SU-DHL-6 (cell line): ENCODE measurements at regions not wholly inside any gene's neighbourhood (a gene's known extent, or its start where the extent isn't known, plus 50 kb on each side); places are given as distances from the start of the nearest gene placed in this dataset.

Experiments used
- H2AFZ ChIP-seq: fragments of 200-600 bp; sonication (generic); 2 replicates; pipeline ENCODE4 v1.6.1; 2014; ENCODE audit warnings: low read depth, mild to moderate bottlenecking, moderate library complexity, mixed read lengths, antibody characterized with exemption, low read length; ENCODE audit not compliant: severe bottlenecking
- H3F3A ChIP-seq: fragments of 200-600 bp; shearing (Covaris generic); 2 replicates; pipeline ENCODE4 v1.6.0; 2016; ENCODE audit warnings: antibody characterized with exemption, mild to moderate bottlenecking; ENCODE audit not compliant: insufficient read depth
- H3K27ac ChIP-seq: fragments of 200-600 bp; sonication (generic); 2 replicates; pipeline ENCODE4 v1.5.1; 2016; ENCODE audit warnings: low read depth, mild to moderate bottlenecking, low read length, moderate library complexity, mixed read lengths
- H3K27me3 ChIP-seq: fragments of 200-600 bp; sonication (generic), shearing (Covaris generic); 2 replicates; pipeline ENCODE4 v1.6.0; 2014; ENCODE audit warnings: mild to moderate bottlenecking, low read length
- H3K36me3 ChIP-seq: fragments of 200-600 bp; sonication (generic); 2 replicates; pipeline ENCODE4 v1.6.1; 2014; ENCODE audit warnings: mild to moderate bottlenecking, low read length, mixed read lengths
- H3K4me2 ChIP-seq: fragments of 300-600, 200-600 bp; shearing (Covaris generic), sonication (generic); 2 replicates; pipeline ENCODE4 v1.6.0; 2014; ENCODE audit warnings: low read length, low read depth, mild to moderate bottlenecking; ENCODE audit not compliant: poor library complexity, severe bottlenecking
- H3K4me3 ChIP-seq: fragments of 200-600 bp; sonication (generic); 2 replicates; pipeline ENCODE4 v1.5.1; 2014; ENCODE audit warnings: antibody characterized with exemption, low read length, mild to moderate bottlenecking, mixed read lengths; ENCODE audit not compliant: insufficient read depth, poor library complexity, severe bottlenecking
- H3K79me2 ChIP-seq: fragments of 200-600 bp; sonication (generic); 2 replicates; pipeline ENCODE4 v1.6.1; 2014; ENCODE audit warnings: mild to moderate bottlenecking, low read length, moderate library complexity; ENCODE audit not compliant: insufficient read depth
- H3K9ac ChIP-seq: fragments of 200-600 bp; sonication (generic); 2 replicates; pipeline ENCODE4 v1.7.0; 2014; ENCODE audit warnings: mild to moderate bottlenecking, low read length
- H3K9me2 ChIP-seq: fragments of 200-600 bp; sonication (generic); replicated peaks from 2 replicates; pipeline ENCODE4 v1.6.1; 2014; ENCODE audit warnings: low read length; ENCODE audit not compliant: insufficient read depth
- H3K9me3 ChIP-seq: fragments of 200-600 bp; sonication (generic); 2 replicates; pipeline ENCODE4 v1.6.1; 2014; ENCODE audit warnings: low read length, mixed read lengths; ENCODE audit not compliant: insufficient read depth
- H4K20me1 ChIP-seq: fragments of 200-600 bp; sonication (generic); 2 replicates; pipeline ENCODE4 v1.6.1; 2014; ENCODE audit warnings: low read depth, mild to moderate bottlenecking, antibody characterized with exemption, low read length, moderate library complexity, mixed read lengths
- EZH2phosphoT487 ChIP-seq: fragments of 200-600 bp; sonication (generic), shearing (Covaris generic); conservative IDR thresholded peaks from 2 replicates; pipeline ENCODE4 v1.6.1; 2018; ENCODE audit warnings: mild to moderate bottlenecking, antibody characterized with exemption, low read length, moderate library complexity, mixed read lengths
- TF ChIP-seq, protein P1 (sequence below): fragments of 200-600 bp; sonication (generic); IDR thresholded peaks from one replicate; pipeline ENCODE4 v1.5.1; 2017; ENCODE audit warnings: antibody characterized with exemption, mild to moderate bottlenecking, low read length, moderate library complexity; ENCODE audit not compliant: insufficient read depth, poor library complexity, severe bottlenecking

- Histone ChIP-seq H3K9ac (no peak overlapping the region), H3K27me3 (no peaks in the 10 kb centered on the region), H3K4me3 (no peak overlapping the region), H3K9me3 (no peaks in the 10 kb centered on the region), H2AFZ (no peak overlapping the region), H3K36me3 (no peaks in the 10 kb centered on the region), H4K20me1 (no peaks in the 10 kb centered on the region), H3K9me2 (no peaks in the 10 kb centered on the region), H3F3A (no peaks in the 10 kb centered on the region), H3K4me2 (no peak overlapping the region), H3K27ac (no peak overlapping the region), H3K79me2 (no peaks in the 10 kb centered on the region)
- no peak for TF ChIP-seq EZH2phosphoT487
- TF ChIP-seq, protein P1, sequence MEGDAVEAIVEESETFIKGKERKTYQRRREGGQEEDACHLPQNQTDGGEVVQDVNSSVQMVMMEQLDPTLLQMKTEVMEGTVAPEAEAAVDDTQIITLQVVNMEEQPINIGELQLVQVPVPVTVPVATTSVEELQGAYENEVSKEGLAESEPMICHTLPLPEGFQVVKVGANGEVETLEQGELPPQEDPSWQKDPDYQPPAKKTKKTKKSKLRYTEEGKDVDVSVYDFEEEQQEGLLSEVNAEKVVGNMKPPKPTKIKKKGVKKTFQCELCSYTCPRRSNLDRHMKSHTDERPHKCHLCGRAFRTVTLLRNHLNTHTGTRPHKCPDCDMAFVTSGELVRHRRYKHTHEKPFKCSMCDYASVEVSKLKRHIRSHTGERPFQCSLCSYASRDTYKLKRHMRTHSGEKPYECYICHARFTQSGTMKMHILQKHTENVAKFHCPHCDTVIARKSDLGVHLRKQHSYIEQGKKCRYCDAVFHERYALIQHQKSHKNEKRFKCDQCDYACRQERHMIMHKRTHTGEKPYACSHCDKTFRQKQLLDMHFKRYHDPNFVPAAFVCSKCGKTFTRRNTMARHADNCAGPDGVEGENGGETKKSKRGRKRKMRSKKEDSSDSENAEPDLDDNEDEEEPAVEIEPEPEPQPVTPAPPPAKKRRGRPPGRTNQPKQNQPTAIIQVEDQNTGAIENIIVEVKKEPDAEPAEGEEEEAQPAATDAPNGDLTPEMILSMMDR, result no peak
These were observed 106.7 kb downstream of the FOXF2 start for GRCh38 chr6:1496092-1496491.

DNA sequence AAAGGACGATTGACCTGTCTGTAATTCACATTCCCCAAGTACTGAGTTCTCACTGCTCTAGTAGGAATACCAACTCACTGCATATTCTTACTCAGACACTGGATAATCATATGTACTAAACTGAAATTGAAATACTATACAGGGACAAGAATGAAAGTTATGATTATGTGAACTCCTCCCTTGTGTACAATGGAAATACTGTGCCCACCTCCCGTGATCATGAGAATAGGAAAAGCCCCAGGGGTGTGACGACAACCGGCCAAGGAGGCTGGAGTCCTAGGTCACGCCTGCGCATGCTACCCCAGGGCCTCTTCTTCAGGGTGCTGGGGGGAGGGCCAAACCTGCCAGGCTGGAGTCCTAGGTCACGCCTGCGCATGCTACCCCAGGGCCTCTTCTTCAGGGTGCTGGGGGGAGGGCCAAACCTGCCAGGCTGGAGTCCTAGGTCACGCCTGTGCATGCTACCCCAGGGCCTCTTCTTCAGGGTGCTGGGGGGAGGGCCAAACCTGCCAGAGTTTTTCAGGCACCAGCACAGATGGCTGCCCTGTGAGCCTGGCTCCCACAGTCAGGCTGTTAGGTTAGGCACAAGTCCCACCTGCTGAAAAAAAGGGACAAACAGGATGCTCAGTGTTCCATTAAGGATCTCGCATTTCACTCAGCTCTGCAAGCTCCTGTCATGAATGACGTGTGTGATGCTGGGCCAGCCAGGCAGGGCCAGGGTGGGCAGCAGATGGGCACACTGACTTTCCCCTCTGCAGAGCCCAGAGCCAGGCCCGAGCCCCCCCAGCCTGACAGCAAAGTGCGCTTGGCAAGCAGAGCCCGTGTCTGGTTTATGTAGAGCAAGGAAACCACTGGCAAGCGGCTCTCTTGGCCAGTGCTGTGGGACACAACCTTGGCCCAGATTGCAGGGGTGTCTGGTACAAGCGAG lies 107.7 kb downstream of the FOXF2 start:
- Histone ChIP-seq H2AFZ (no peak overlapping the region), H3K9me2 (no peaks in the 10 kb centered on the region), H3K27me3 (no peaks in the 10 kb centered on the region), H3K36me3 (no peaks in the 10 kb centered on the region), H3K9me3 (no peaks in the 10 kb centered on the region), H4K20me1 (no peaks in the 10 kb centered on the region), H3K4me2 (no peak overlapping the region), H3F3A (no peaks in the 10 kb centered on the region), H3K79me2 (no peaks in the 10 kb centered on the region), H3K4me3 (no peak overlapping the region), H3K9ac (no peak overlapping the region), H3K27ac (no peak overlapping the region)
- TF ChIP-seq, protein P1, result no peak
- TF ChIP-seq EZH2phosphoT487, result no peak

DNA sequence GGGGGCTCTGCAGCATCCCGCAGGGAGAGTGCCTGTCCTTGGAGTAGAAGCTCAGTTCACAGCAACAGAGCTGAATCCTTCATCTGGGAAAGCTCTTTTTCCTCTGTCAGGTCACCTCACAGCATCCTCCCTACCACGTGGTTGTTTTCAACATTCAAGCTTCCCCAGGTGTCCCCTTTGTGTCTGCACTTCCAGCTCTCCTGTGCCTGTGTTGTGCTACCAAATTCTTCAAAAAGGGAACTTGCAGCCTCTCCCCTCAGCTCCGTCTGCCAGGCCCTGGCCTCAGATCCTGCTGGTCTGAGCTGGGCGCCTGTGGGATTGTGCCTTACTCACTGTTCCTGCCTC lies 108.4 kb downstream of the FOXF2 start:
- H4K20me1 ChIP-seq, result no peaks in the 10 kb centered on the region
- no peaks in the 10 kb centered on the region for H3K9me2 ChIP-seq
- no peak for TF ChIP-seq EZH2phosphoT487
- no peaks in the 10 kb centered on the region for H3K9me3 ChIP-seq
- no peaks in the 10 kb centered on the region for H3K36me3 ChIP-seq
- no peak overlapping the region for H3K9ac ChIP-seq
- H3K4me2 ChIP-seq, result no peak overlapping the region
- H3K27ac ChIP-seq, result no peak overlapping the region
- H3K27me3 ChIP-seq, result no peaks in the 10 kb centered on the region
- no peaks in the 10 kb centered on the region for H3F3A ChIP-seq
- H2AFZ ChIP-seq, result no peak overlapping the region
- H3K4me3 ChIP-seq, result no peak overlapping the region
- no peaks in the 10 kb centered on the region for H3K79me2 ChIP-seq

GRCh38 chr6:1498491-1499113 lies 109.2 kb downstream of the FOXF2 start:
- Histone ChIP-seq H3K27me3 (no peaks in the 10 kb centered on the region), H3K9me2 (no peaks in the 10 kb centered on the region), H3K9ac (no peak overlapping the region), H3K27ac (no peak overlapping the region), H2AFZ (no peak overlapping the region), H3K9me3 (no peaks in the 10 kb centered on the region), H3K4me2 (no peak overlapping the region), H4K20me1 (0 out of 2 replicates have a peak, but pooled peaks cover under 1% of the 10 kb centered on the region), H3K79me2 (no peaks in the 10 kb centered on the region), H3F3A (no peaks in the 10 kb centered on the region), H3K36me3 (no peaks in the 10 kb centered on the region), H3K4me3 (no peak overlapping the region)
- TF ChIP-seq, protein P1, result peak; percentile 40
- no peak for TF ChIP-seq EZH2phosphoT487
